M059J (cell line): ENCODE measurements at regions not wholly inside any gene's neighbourhood (a gene's known extent, or its start where the extent isn't known, plus 50 kb on each side); places are given as distances from the start of the nearest gene placed in this dataset.

Experiments
- DNase-seq: peaks from one replicate; pipeline ENCODE4 v3.0.0-alpha.2; 2012; ENCODE audit warnings: low read depth

- no peak for DNase-seq
These were observed 453.0 kb downstream of the EFNA5 start for GRCh38 chr5:107217721-107218130.

- no peak for DNase-seq
These were observed 454.1 kb downstream of the EFNA5 start for GRCh38 chr5:107216587-107216986.

GRCh38 chr5:107215611-107216010 is 455.1 kb downstream of the EFNA5 start:
- peak; percentile 3 for DNase-seq

GRCh38 chr5:107213025-107213424 is 457.7 kb downstream of the EFNA5 start:
- peak; percentile 21 for DNase-seq

- no peak for DNase-seq
These were observed 459.1 kb downstream of the EFNA5 start for GRCh38 chr5:107211630-107212029.

GRCh38 chr5:107208867-107209266 is 461.9 kb downstream of the EFNA5 start:
- no peak for DNase-seq

GRCh38 chr5:107204413-107204812 is 466.3 kb downstream of the EFNA5 start:
- DNase-seq = no peak

GRCh38 chr5:107203243-107203642 is 467.5 kb downstream of the EFNA5 start:
- DNase-seq = peak; percentile 8

- DNase-seq = no peak
These were observed 471.0 kb downstream of the EFNA5 start for GRCh38 chr5:107199756-107200155.

GRCh38 chr5:107196500-107197059 is 474.2 kb downstream of the EFNA5 start:
- DNase-seq = no peak

- no peak for DNase-seq
These were observed 474.8 kb downstream of the EFNA5 start for GRCh38 chr5:107195890-107196395.

- no peak for DNase-seq
These were observed 485.9 kb downstream of the EFNA5 start for GRCh38 chr5:107184871-107185270.

GRCh38 chr5:107184066-107184465 is 486.7 kb downstream of the EFNA5 start:
- DNase-seq = no peak

GRCh38 chr5:107170620-107171019 is 500.1 kb downstream of the EFNA5 start:
- DNase-seq = no peak

- DNase-seq = peak; percentile 8
These were observed 500.9 kb downstream of the EFNA5 start for GRCh38 chr5:107169867-107170266.

GRCh38 chr5:107168848-107169752 is 501.6 kb downstream of the EFNA5 start:
- DNase-seq = no peak

GRCh38 chr5:107168086-107168485 is 502.7 kb downstream of the EFNA5 start:
- no peak for DNase-seq

- no peak for DNase-seq
These were observed 505.4 kb downstream of the EFNA5 start for GRCh38 chr5:107165296-107165695.

- no peak for DNase-seq
These were observed 512.9 kb downstream of the EFNA5 start for GRCh38 chr5:107157809-107158208.

GRCh38 chr5:107155707-107156106 is 515.0 kb downstream of the EFNA5 start:
- DNase-seq = no peak

- no peak for DNase-seq
These were observed 516.1 kb downstream of the EFNA5 start for GRCh38 chr5:107154593-107154992.

- no peak for DNase-seq
These were observed 517.5 kb downstream of the EFNA5 start for GRCh38 chr5:107153283-107153682.
